ENCODE measurements at regions not wholly inside any gene's neighbourhood (a gene's known extent, or its start where the extent isn't known, plus 50 kb on each side); places are given as distances from the start of the nearest gene placed in this dataset.

GRCh38 chr7:114073701-114074100 lies 154.9 kb upstream of the PPP1R3A start:
- no peaks in the 10 kb centered on the region for H3K36me3 ChIP-seq
- H3K27me3 ChIP-seq (ENCODE audit: low read depth) = peaks cover 23% of the 10 kb centered on the region
- no peak overlapping the region for H3K27ac ChIP-seq (replicated peaks)
- intact Hi-C loops (cut with micrococcal nuclease) = no loop called here
- no peak for TF ChIP-seq CTCF (IDR thresholded peaks at IDR 0.05; ENCODE audit: borderline replicate concordance)
- DNase-seq = no peak
- H3K4me1 ChIP-seq = no peaks in the 10 kb centered on the region
- no peak overlapping the region for H3K4me3 ChIP-seq
- peaks cover 7% of the 10 kb centered on the region for H3K9me3 ChIP-seq (replicated peaks)

DNA sequence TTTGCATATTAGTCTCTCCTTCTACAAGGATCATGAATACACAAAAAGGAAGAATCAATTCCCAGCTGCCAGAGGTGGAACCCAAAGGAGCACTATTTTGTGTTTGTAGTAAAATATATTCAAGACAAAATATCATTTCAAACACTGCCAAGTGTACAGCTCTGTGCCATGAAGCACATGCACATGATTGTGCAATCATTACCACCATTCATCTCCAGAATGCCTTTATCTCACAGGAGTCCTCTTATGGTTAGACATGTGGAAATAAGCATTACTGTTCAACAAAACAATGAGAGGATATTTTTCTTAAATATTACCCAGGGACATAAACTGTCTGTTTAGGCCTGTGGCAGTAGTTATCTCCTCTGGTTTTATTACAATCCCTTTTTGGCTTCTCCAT lies 151.4 kb upstream of the PPP1R3A start:
- H3K36me3 ChIP-seq = no peaks in the 10 kb centered on the region
- intact Hi-C loops (cut with micrococcal nuclease) = no loop called here
- H3K27me3 ChIP-seq (ENCODE audit: low read depth) = peaks cover 14% of the 10 kb centered on the region
- DNase-seq = no peak
- H3K4me1 ChIP-seq = no peaks in the 10 kb centered on the region
- no peak overlapping the region for H3K27ac ChIP-seq (replicated peaks)
- TF ChIP-seq CTCF (IDR thresholded peaks at IDR 0.05; ENCODE audit: borderline replicate concordance) = no peak
- peaks cover 7% of the 10 kb centered on the region for H3K9me3 ChIP-seq (replicated peaks)
- no peak overlapping the region for H3K4me3 ChIP-seq

DNA sequence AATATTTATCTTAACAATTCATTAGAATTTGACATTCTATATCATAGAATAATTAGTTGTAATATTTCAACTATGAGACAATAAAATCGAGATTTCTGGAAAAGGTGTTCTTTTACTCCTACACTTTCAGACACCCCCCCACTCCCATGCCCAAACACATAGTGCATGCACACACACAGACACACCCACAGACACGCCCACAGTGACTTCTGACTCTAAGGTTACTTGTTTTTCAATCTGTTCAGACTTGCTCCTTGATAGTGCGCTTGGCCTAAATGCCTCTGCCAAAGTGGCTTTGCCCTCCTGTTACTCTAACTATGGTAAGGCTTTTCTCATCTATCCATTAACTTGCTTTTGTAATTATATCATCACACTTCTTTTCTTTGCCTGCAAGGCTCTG lies 144.0 kb upstream of the PPP1R3A start:
- no peak overlapping the region for H3K4me3 ChIP-seq
- H3K27me3 ChIP-seq (ENCODE audit: low read depth) = no peaks in the 10 kb centered on the region
- intact Hi-C loops (cut with micrococcal nuclease) = no loop called here
- no peak for DNase-seq
- peaks cover 4% of the 10 kb centered on the region for H3K9me3 ChIP-seq (replicated peaks)
- no peaks in the 10 kb centered on the region for H3K36me3 ChIP-seq
- H3K27ac ChIP-seq (replicated peaks) = no peak overlapping the region
- H3K4me1 ChIP-seq = no peaks in the 10 kb centered on the region
- TF ChIP-seq CTCF (IDR thresholded peaks at IDR 0.05; ENCODE audit: borderline replicate concordance) = no peak

DNA sequence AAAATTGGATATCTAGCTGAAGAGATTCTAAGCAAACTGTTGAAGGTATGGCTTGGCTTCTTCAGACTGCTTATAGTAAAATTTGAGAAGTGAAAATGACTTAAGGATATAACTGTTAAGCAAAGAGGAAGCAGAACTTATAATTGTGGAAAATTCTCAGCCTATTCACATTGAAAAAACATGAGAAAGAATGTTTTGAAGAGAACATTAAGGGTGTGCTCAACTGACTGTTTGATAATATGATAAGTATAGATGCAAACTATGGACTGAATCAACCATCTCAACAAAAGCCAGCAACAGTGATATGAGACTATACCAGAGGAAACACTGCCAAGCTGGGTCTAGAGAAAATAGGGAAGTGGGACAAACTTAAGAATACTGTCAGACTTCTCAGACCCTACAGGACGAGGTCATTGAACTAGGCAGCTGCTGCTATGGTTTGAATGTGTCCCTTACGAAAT lies 133.1 kb upstream of the PPP1R3A start:
- no peak overlapping the region for H3K27ac ChIP-seq (replicated peaks)
- H3K9me3 ChIP-seq (replicated peaks) = no peaks in the 10 kb centered on the region
- no peak for TF ChIP-seq CTCF (IDR thresholded peaks at IDR 0.05; ENCODE audit: borderline replicate concordance)
- no peak overlapping the region for H3K4me3 ChIP-seq
- no peak for DNase-seq
- no peaks in the 10 kb centered on the region for H3K4me1 ChIP-seq
- intact Hi-C loops (cut with micrococcal nuclease) = no loop called here
- H3K27me3 ChIP-seq (ENCODE audit: low read depth) = no peaks in the 10 kb centered on the region
- no peaks in the 10 kb centered on the region for H3K36me3 ChIP-seq

DNA sequence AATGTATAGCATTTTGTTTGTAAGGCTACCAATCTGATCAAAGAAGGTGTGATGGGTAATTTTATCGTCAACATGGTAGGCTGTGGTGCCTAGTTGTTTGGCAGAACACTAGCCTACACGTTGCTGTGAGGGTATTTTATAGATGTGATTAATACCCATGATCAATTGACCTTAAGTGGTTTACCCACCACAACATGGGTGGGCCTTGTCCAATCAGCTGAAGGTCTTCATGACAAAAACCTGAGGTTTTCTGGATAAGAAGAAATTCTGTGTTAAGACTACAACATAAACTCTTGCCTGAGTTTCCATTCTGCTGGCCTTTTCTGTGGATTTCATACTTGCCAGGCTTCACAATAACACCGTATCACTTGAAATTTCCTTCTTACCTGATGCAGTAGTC lies 131.8 kb upstream of the PPP1R3A start:
- Histone ChIP-seq H3K4me1 (no peaks in the 10 kb centered on the region), H3K4me3 (no peak overlapping the region), H3K27me3 (ENCODE audit: low read depth) (no peaks in the 10 kb centered on the region), H3K27ac (replicated peaks) (no peak overlapping the region), H3K9me3 (replicated peaks) (no peaks in the 10 kb centered on the region), H3K36me3 (no peaks in the 10 kb centered on the region)
- DNase-seq = no peak
- intact Hi-C loops (cut with micrococcal nuclease) = no loop called here
- TF ChIP-seq CTCF (IDR thresholded peaks at IDR 0.05; ENCODE audit: borderline replicate concordance) = no peak
